Smooth muscle cell (in vitro differentiated cells): ENCODE measurements at regions not wholly inside any gene's neighbourhood (a gene's known extent, or its start where the extent isn't known, plus 50 kb on each side); places are given as distances from the start of the nearest gene placed in this dataset.

Source experiments
- DNase-seq: peaks from one replicate; lab custom pipeline; 2025; ENCODE audit not compliant: unreplicated experiment; lab: John Stamatoyannopoulos, UW
- H2AFZ ChIP-seq: fragments of 200-600 bp; sonication (generic); 2 replicates; pipeline ENCODE4 v1.6.0; 2016; ENCODE audit warnings: antibody characterized with exemption, low read depth, mild to moderate bottlenecking
- H3F3A ChIP-seq: fragments of 200-600 bp; sonication (generic); 2 replicates; pipeline ENCODE4 v1.6.0; 2017; ENCODE audit warnings: antibody characterized with exemption, low read depth
- H3K27ac ChIP-seq: fragments of 200-600 bp; sonication (generic); 2 replicates; pipeline ENCODE4 v1.5.1; 2016; ENCODE audit warnings: low read depth, mild to moderate bottlenecking
- H3K27me3 ChIP-seq: fragments of 200-600 bp; sonication (generic); 2 replicates; pipeline ENCODE4 v1.6.1; 2016; ENCODE audit warnings: low read depth, mild to moderate bottlenecking
- H3K36me3 ChIP-seq: fragments of 200-600 bp; sonication (generic); 2 replicates; pipeline ENCODE4 v1.5.1; 2016; ENCODE audit warnings: low read depth
- H3K4me1 ChIP-seq: fragments of 200-600 bp; sonication (generic); 2 replicates; pipeline ENCODE4 v1.5.1; 2016; ENCODE audit warnings: low read depth
- H3K4me2 ChIP-seq: fragments of 200-600 bp; sonication (generic); 2 replicates; pipeline ENCODE4 v1.6.0; 2016; ENCODE audit warnings: mild to moderate bottlenecking
- H3K4me3 ChIP-seq: fragments of 200-600 bp; sonication (generic); 2 replicates; pipeline ENCODE4 v1.5.1; 2016; ENCODE audit warnings: mild to moderate bottlenecking
- H3K79me2 ChIP-seq: fragments of 200-600 bp; sonication (generic); 2 replicates; pipeline ENCODE4 v1.6.0; 2016; ENCODE audit warnings: low read depth, mild to moderate bottlenecking
- H3K9ac ChIP-seq: fragments of 200-600 bp; sonication (generic); 2 replicates; pipeline ENCODE4 v1.6.0; 2016; ENCODE audit warnings: low read depth
- H3K9me3 ChIP-seq: fragments of 200-600 bp; sonication (generic); replicated peaks from 2 replicates; pipeline ENCODE4 v1.5.1; 2016; ENCODE audit warnings: low read depth
- H4K20me1 ChIP-seq: fragments of 200-600 bp; sonication (generic); 2 replicates; pipeline ENCODE4 v1.6.0; 2016; ENCODE audit warnings: low read depth
- WGBS: methylation state at CpG from one replicate; pipeline ENCODE4 v1.1.7; 2016; ENCODE audit warnings: low lambda C conversion rate; 5-methylcytosine and 5-hydroxymethylcytosine counted together
- TF ChIP-seq, protein P1 (sequence below): fragments of 200-600 bp; sonication (generic); IDR thresholded peaks from 2 replicates; pipeline ENCODE4 v1.5.1; 2017; ENCODE audit warnings: borderline replicate concordance, mild to moderate bottlenecking, antibody characterized with exemption; ENCODE audit not compliant: insufficient read depth, poor library complexity, severe bottlenecking

DNA sequence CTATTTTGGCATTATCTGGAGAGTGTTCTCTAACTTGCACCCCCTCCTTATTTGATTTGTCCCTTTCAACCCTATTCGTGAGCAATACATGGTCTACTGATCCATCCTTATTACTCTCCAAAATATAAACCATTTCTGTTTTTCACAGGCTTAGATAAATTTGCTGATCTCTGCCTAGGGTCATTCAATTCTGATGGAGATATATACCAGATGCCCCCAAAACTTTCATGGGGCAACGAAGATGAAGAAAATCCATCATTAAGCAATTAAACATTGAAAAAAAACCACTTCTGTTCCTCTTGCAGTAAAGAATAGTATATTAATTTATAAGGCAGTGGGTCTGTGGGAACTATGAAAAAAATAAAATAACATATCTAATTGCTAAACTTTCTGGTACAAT lies 313.4 kb downstream of the CASP12 start:
- DNase-seq = no peak
- Histone ChIP-seq H3K9me3 (no peaks in the 10 kb centered on the region), H3K27me3 (no peaks in the 10 kb centered on the region), H3K4me2 (no peak overlapping the region), H3K27ac (no peak overlapping the region), H2AFZ (no peak overlapping the region), H3K9ac (no peak overlapping the region), H3K4me1 (peaks cover 9% of the 10 kb centered on the region), H3K36me3 (no peaks in the 10 kb centered on the region), H3K4me3 (no peak overlapping the region), H3K79me2 (no peaks in the 10 kb centered on the region), H3F3A (no peaks in the 10 kb centered on the region), H4K20me1 (no peaks in the 10 kb centered on the region)
- 83% methylated on average over 2 of the region's 2 CpGs for WGBS
- TF ChIP-seq, protein P1, sequence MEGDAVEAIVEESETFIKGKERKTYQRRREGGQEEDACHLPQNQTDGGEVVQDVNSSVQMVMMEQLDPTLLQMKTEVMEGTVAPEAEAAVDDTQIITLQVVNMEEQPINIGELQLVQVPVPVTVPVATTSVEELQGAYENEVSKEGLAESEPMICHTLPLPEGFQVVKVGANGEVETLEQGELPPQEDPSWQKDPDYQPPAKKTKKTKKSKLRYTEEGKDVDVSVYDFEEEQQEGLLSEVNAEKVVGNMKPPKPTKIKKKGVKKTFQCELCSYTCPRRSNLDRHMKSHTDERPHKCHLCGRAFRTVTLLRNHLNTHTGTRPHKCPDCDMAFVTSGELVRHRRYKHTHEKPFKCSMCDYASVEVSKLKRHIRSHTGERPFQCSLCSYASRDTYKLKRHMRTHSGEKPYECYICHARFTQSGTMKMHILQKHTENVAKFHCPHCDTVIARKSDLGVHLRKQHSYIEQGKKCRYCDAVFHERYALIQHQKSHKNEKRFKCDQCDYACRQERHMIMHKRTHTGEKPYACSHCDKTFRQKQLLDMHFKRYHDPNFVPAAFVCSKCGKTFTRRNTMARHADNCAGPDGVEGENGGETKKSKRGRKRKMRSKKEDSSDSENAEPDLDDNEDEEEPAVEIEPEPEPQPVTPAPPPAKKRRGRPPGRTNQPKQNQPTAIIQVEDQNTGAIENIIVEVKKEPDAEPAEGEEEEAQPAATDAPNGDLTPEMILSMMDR = no peak

DNA sequence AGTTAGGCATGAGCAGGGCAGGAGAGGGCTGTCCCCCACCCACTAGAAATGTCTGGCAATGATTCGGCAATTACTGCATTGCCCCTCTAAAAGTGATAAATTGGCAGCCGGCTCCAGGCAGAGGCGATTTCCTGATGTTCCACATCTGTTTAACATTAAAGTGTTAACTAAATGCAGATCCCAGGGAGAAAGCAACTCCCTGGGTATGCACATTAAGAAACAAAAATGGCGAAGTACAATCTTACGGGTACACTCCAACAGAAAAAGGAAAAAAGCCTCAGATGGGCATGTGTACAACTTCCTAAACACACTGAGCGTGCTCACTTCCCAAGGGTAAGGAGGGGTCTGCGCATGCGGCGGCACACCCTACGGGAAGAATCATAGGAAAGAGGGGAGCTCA lies 314.4 kb downstream of the CASP12 start:
- H3F3A ChIP-seq = no peaks in the 10 kb centered on the region
- H3K27ac ChIP-seq = no peak overlapping the region
- no peak for DNase-seq
- TF ChIP-seq, protein P1 = no peak
- H3K4me2 ChIP-seq = no peak overlapping the region
- no peak overlapping the region for H3K9ac ChIP-seq
- H3K27me3 ChIP-seq = no peaks in the 10 kb centered on the region
- H3K36me3 ChIP-seq = no peaks in the 10 kb centered on the region
- H3K4me1 ChIP-seq = peaks cover 9% of the 10 kb centered on the region
- no peaks in the 10 kb centered on the region for H3K79me2 ChIP-seq
- WGBS = 82% methylated on average over 10 of the region's 10 CpGs
- no peaks in the 10 kb centered on the region for H3K9me3 ChIP-seq
- no peak overlapping the region for H3K4me3 ChIP-seq
- no peak overlapping the region for H2AFZ ChIP-seq
- H4K20me1 ChIP-seq = no peaks in the 10 kb centered on the region

DNA sequence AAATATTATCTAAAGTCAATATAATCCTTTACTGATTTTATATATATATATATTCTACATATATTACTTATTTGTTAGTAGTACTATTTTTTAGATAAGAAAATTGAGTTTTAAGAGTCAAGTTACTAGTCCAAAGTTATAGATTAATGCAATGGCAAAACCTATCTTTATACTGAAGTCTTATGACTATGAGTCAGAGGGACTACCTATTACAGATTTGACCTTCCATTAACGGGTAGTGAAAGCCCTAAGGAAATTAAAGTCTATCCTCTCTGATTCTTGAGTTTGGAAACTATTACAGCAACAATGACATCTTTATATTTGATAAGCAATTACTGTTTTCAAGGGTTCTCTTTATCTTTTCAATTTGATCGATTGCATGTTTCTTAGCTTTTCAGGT lies 315.8 kb downstream of the CASP12 start:
- Histone ChIP-seq H3K4me1 (peaks cover 9% of the 10 kb centered on the region), H2AFZ (no peak overlapping the region), H3K27ac (no peak overlapping the region), H3K79me2 (no peaks in the 10 kb centered on the region), H4K20me1 (no peaks in the 10 kb centered on the region), H3K9ac (no peak overlapping the region), H3K36me3 (no peaks in the 10 kb centered on the region), H3K4me3 (no peak overlapping the region), H3K9me3 (no peaks in the 10 kb centered on the region), H3K27me3 (no peaks in the 10 kb centered on the region), H3K4me2 (no peak overlapping the region), H3F3A (no peaks in the 10 kb centered on the region)
- DNase-seq = no peak
- TF ChIP-seq, protein P1 = no peak
- WGBS = 89% methylated on average over 2 of the region's 2 CpGs

- no peak for DNase-seq
- H3F3A ChIP-seq = no peaks in the 10 kb centered on the region
- H3K4me3 ChIP-seq = no peak overlapping the region
- TF ChIP-seq, protein P1 = no peak
- no peak overlapping the region for H3K4me2 ChIP-seq
- 61% methylated on average over 2 of the region's 2 CpGs for WGBS
- no peaks in the 10 kb centered on the region for H3K27me3 ChIP-seq
- H3K36me3 ChIP-seq = no peaks in the 10 kb centered on the region
- H3K9ac ChIP-seq = no peak overlapping the region
- no peak overlapping the region for H2AFZ ChIP-seq
- H3K4me1 ChIP-seq = peaks cover 9% of the 10 kb centered on the region
- H4K20me1 ChIP-seq = no peaks in the 10 kb centered on the region
- H3K27ac ChIP-seq = no peak overlapping the region
- no peaks in the 10 kb centered on the region for H3K9me3 ChIP-seq
- no peaks in the 10 kb centered on the region for H3K79me2 ChIP-seq
Measured at GRCh38 chr11:104581246-104581980, 316.8 kb downstream of the CASP12 start.
